ENCODE measurements at regions not wholly inside any gene's neighbourhood (a gene's known extent, or its start where the extent isn't known, plus 50 kb on each side); places are given as distances from the start of the nearest gene placed in this dataset.

DNA sequence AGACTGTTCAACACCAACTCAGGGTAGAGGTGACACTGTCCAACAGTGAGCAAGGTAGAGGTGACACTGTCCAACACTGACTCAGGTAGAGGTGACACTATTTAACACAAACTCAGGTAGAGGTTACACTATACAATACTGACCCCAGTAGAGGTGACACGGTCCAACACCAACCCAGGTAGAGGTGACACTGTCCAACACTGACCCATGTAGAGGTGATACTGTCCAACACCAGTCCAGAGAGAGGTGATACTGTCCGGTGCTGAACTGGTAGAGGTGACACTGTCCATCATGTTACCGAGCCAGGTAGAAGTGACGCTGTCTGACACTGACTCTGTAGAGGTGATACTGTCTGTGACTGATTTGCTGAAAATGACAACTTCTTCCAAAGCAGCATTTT is 102.4 kb downstream of the GATA3 start:
- TF ChIP-seq, protein P1, sequence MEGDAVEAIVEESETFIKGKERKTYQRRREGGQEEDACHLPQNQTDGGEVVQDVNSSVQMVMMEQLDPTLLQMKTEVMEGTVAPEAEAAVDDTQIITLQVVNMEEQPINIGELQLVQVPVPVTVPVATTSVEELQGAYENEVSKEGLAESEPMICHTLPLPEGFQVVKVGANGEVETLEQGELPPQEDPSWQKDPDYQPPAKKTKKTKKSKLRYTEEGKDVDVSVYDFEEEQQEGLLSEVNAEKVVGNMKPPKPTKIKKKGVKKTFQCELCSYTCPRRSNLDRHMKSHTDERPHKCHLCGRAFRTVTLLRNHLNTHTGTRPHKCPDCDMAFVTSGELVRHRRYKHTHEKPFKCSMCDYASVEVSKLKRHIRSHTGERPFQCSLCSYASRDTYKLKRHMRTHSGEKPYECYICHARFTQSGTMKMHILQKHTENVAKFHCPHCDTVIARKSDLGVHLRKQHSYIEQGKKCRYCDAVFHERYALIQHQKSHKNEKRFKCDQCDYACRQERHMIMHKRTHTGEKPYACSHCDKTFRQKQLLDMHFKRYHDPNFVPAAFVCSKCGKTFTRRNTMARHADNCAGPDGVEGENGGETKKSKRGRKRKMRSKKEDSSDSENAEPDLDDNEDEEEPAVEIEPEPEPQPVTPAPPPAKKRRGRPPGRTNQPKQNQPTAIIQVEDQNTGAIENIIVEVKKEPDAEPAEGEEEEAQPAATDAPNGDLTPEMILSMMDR (IDR thresholded peaks at IDR 0.05; ENCODE audit: insufficient read depth, low read depth, low read length), result no peak
- no peak for TF ChIP-seq EZH2 (IDR thresholded peaks at IDR 0.05; ENCODE audit: insufficient read depth, low read length)
